ENCODE measurements at regions not wholly inside any gene's neighbourhood (a gene's known extent, or its start where the extent isn't known, plus 50 kb on each side); places are given as distances from the start of the nearest gene placed in this dataset.

DNA sequence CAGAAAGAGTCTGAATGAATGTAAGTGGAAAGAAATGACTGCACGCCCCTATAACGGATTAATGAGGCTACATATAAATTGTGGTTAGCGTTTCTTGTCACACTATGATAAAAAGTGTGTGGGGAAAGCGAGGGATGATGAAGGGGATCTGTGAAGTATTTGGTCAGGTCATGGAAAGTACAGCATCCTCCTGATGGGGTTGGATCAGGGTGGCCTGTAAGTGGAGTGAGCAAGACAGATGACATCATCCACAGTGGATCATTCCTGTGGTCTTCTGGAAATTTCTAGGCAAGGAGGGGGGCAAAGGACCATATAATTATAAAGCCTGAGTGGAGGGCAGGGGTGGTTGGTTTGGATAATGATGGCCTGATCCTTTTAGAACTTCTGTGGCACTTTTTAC lies 606.0 kb downstream of the INHBA start:
- TF ChIP-seq POLR2A (IDR thresholded peaks at IDR 0.05; ENCODE audit: low read length): no peak
- no peak for TF ChIP-seq GATA1 (IDR thresholded peaks at IDR 0.05; ENCODE audit: low read depth, low read length)

Data from erythroblast (primary cell).